Transverse colon (tissue), 4 donors: ENCODE measurements at regions not wholly inside any gene's neighbourhood (a gene's known extent, or its start where the extent isn't known, plus 50 kb on each side); places are given as distances from the start of the nearest gene placed in this dataset.

Source experiments
- DNase-seq: peaks from one replicate; pipeline ENCODE4 v3.0.0-alpha.2; 2019
- H3K27ac ChIP-seq, 4 donors: fragments of 200-600 bp; sonication (generic); 2 replicates each; pipeline ENCODE4 v1.5.1; 2016 to 2018; ENCODE audit warnings: inconsistent platforms in 4 of 4
- H3K27me3 ChIP-seq: fragments of 200-600 bp; sonication (generic); 2 replicates; pipeline ENCODE4 v1.5.1; 2017; ENCODE audit warnings: inconsistent platforms
- H3K36me3 ChIP-seq, 4 donors: fragments of 200-600 bp; sonication (generic); 2 replicates each; pipeline ENCODE4 v1.5.1; 2017 to 2019; ENCODE audit warnings: inconsistent platforms in 4 of 4
- H3K4me1 ChIP-seq, 4 donors: fragments of 200-600 bp; sonication (generic); 2 replicates each; pipeline ENCODE4 v1.5.1; 2017 to 2020; ENCODE audit warnings: inconsistent platforms in 4 of 4
- H3K4me3 ChIP-seq, 4 donors: fragments of 200-600 bp; sonication (generic); 1 replicate in 1 of 4; 2 replicates in 3 of 4; pipeline versions ENCODE4 v1.5.1 to v1.6.1; 2017 to 2019; ENCODE audit warnings: inconsistent platforms in 4 of 4
- H3K9me3 ChIP-seq, 2 donors: fragments of 200-600 bp; sonication (generic); 2 replicates each; pipeline ENCODE4 v1.5.1; 2017 to 2019; ENCODE audit warnings: inconsistent platforms in 2 of 2
- CTCF ChIP-seq, 5 experiments: fragments of 200-600 bp in 3 of 5; fragments of 450-650 bp in 2 of 5; sonication (generic) in 3 of 5; IDR thresholded peaks; 1 replicate in 2 of 5; 2 replicates in 3 of 5; pipeline ENCODE4 v1.5.1; 2016 to 2017; ENCODE audit warnings: antibody characterized with exemption in 5 of 5, inconsistent platforms in 3 of 5, mild to moderate bottlenecking in 2 of 5, moderate library complexity in 1 of 5
- EP300 ChIP-seq: sonication (generic); formaldehyde crosslinking; IDR thresholded peaks from one replicate; pipeline ENCODE4 v1.6.1; 2017; ENCODE audit warnings: antibody characterized with exemption, low read depth
- POLR2A ChIP-seq: fragments of 450-650 bp; IDR thresholded peaks from one replicate; pipeline ENCODE4 v1.6.1; 2016; ENCODE audit warnings: antibody characterized with exemption, mild to moderate bottlenecking, moderate library complexity
- POLR2AphosphoS5 ChIP-seq, 3 donors: sonication (generic); formaldehyde crosslinking; IDR thresholded peaks; one replicate each; pipeline ENCODE4 v1.6.1; 2016; ENCODE audit warnings: antibody characterized with exemption in 3 of 3
- WGBS, 2 donors: methylation state at CpG; one replicate each; pipeline ENCODE4 v1.1.5; 2018; ENCODE audit warnings: low coverage in 1 of 2; 5-methylcytosine and 5-hydroxymethylcytosine counted together
- in situ Hi-C, 4 donors: fragments of 200-750 bp; cut with MboI; loops; one replicate each; pipeline versions ENCODE4 v1.15.0 to v1.15.1; 2017; ENCODE audit warnings: low sequenced_read_pairs in 3 of 4, low pct_ligation_motif_present in 1 of 4, low pct_unique_long_range_greater_than_20kb in 1 of 4
- intact Hi-C: fragments of 100-400 bp; cut with DNase I; formaldehyde crosslinking; loops from one replicate; pipeline ENCODE4 v1.15.1; 2023; ENCODE audit warnings: low total_unique reads

DNA sequence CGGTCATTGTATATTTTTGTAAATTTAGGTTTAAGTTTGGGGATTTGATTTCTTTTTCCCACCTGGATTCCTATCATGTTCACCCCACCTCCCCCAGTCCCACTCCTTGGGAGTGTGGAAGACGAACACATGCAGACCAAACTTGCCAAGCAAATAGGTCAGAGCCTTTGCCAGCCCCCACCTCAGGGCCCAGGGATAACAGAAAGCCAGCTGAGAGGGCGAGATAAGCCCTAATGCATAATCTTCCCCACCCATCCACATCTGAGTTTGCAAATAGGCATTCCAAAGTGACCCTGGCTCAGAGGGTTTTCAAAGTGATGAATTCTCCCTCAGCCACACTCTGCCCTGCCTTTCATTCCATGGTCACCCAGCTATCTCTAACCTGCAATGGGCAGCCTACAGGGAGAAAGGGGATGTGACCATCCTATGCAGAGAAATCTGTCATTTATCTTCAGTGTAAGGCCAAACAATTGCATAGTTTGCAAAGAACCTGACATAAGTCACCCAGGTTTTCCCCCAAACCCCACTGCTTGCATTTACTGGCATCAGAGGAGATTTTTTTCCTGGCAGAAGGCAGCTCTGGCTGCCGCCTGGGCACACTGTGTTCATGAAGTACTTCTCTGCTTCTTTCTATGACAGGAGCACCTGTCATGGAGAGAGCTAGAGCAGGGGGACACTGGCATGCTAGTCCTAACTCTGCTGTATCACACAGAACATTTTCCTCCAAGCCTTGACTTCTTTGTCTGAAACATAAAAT is 69.0 kb upstream of the NFIA start:
- no peak overlapping the region for H3K27ac ChIP-seq
- no peaks in the 10 kb centered on the region for H3K27me3 ChIP-seq
- in situ Hi-C loops (no loop called here), intact Hi-C loops (no loop called here)
- no peak for DNase-seq
- no peaks in the 10 kb centered on the region for H3K9me3 ChIP-seq
- no peak overlapping the region for H3K4me3 ChIP-seq
- WGBS, 2 donors, result 73% methylated on average over 4 of the region's 4 CpGs; no CpG with 5 or more reads in 1 of the 2 donors
- H3K4me1 ChIP-seq, result no peaks in the 10 kb centered on the region
- no peak for TF ChIP-seq POLR2A
- TF ChIP-seq CTCF (IDR thresholded peaks at IDR 0.05), result no peak
- TF ChIP-seq EP300, result no peak
- no peak for TF ChIP-seq POLR2AphosphoS5 (IDR thresholded peaks at IDR 0.05)
- H3K36me3 ChIP-seq, result no peaks in the 10 kb centered on the region

- Histone ChIP-seq H3K9me3 (no peaks in the 10 kb centered on the region), H3K27ac (no peak overlapping the region), H3K4me3 (no peak overlapping the region), H3K4me1 (no peaks in the 10 kb centered on the region), H3K27me3 (no peaks in the 10 kb centered on the region), H3K36me3 (no peaks in the 10 kb centered on the region)
- intact Hi-C loops (no loop called here), in situ Hi-C loops (no loop called here)
- no peak for TF ChIP-seq EP300
- TF ChIP-seq CTCF (IDR thresholded peaks at IDR 0.05), result no peak
- TF ChIP-seq POLR2AphosphoS5 (IDR thresholded peaks at IDR 0.05), result no peak
- TF ChIP-seq POLR2A, result no peak
- 43 to 61% methylated on average over 1 to 2 of the region's 2 CpGs for WGBS, 2 donors
- DNase-seq, result no peak
Observed at GRCh38 chr1:61012341-61012761, 70.0 kb upstream of the NFIA start.

DNA sequence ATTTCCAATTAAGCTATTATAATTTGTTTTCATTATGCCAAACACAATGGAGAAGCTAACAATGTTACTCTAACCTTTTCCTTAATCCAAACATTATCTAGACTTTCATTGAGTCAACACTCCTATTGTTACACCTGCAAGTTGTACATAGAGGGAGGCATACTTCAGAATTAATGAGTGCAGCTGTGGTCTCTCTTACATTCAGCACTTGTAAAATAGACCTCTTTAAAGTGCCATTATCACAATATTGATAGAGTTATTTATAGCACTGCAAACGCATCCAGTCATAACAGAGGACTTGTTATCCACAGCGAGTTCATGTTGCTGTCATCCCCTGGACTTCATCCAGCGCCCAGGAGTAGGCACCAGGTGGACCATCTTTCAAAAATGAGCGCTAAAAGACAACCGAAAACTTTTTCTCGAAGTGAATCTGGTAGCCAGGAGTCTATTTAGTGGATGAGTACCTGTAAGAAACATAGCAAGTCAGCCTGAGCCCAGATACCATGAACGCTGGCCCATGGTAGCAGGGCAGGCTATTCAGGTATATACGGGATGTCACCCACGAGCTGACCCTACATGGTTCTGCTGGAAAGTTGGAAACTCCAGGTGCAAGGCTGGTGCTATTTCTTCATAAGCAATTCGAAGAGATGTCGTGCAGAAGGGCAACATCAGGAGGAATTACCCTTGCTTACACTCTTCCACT is 70.6 kb upstream of the NFIA start:
- Histone ChIP-seq H3K36me3 (no peaks in the 10 kb centered on the region), H3K4me1 (no peaks in the 10 kb centered on the region), H3K27me3 (no peaks in the 10 kb centered on the region), H3K9me3 (no peaks in the 10 kb centered on the region), H3K4me3 (no peak overlapping the region), H3K27ac (no peak overlapping the region)
- 74 to 83% methylated on average over 8 to 11 of the region's 11 CpGs for WGBS, 2 donors
- TF ChIP-seq EP300 (no peak), CTCF (IDR thresholded peaks at IDR 0.05) (no peak), POLR2AphosphoS5 (IDR thresholded peaks at IDR 0.05) (no peak), POLR2A (no peak)
- DNase-seq, result no peak
- in situ Hi-C loops (no loop called here), intact Hi-C loops (no loop called here)

GRCh38 chr1:61007534-61008364 is 74.6 kb upstream of the NFIA start:
- no peak for DNase-seq
- Histone ChIP-seq H3K27ac (no peak overlapping the region), H3K9me3 (no peaks in the 10 kb centered on the region), H3K36me3 (no peaks in the 10 kb centered on the region), H3K4me1 (no peaks in the 10 kb centered on the region), H3K27me3 (no peaks in the 10 kb centered on the region), H3K4me3 (no peak overlapping the region)
- in situ Hi-C loops (no loop called here), intact Hi-C loops (no loop called here)
- 62 to 86% methylated on average over 3 to 5 of the region's 5 CpGs for WGBS, 2 donors
- TF ChIP-seq POLR2AphosphoS5 (IDR thresholded peaks at IDR 0.05) (no peak), CTCF (IDR thresholded peaks at IDR 0.05) (no peak), POLR2A (no peak)
